ENCODE measurements at regions not wholly inside any gene's neighbourhood (a gene's known extent, or its start where the extent isn't known, plus 50 kb on each side); places are given as distances from the start of the nearest gene placed in this dataset.

GRCh38 chr3:117322866-117323265 is 613.3 kb downstream of the TUSC7 start:
- TF ChIP-seq CREB5 (CRISPR knock-in tag; IDR thresholded peaks at IDR 0.05; ENCODE audit: low read depth) (no peak), ZNF565 (CRISPR knock-in tag; conservative IDR thresholded peaks at IDR 0.05; ENCODE audit: low read depth) (no peak), PATZ1 (CRISPR knock-in tag; IDR thresholded peaks at IDR 0.05; ENCODE audit: borderline replicate concordance) (no peak), PPARA (CRISPR knock-in tag; IDR thresholded peaks at IDR 0.05; ENCODE audit: borderline replicate concordance) (no peak), ZNF70 (CRISPR knock-in tag; IDR thresholded peaks at IDR 0.05) (no peak), ZFP30 (CRISPR knock-in tag; IDR thresholded peaks at IDR 0.05) (no peak), TOX (CRISPR knock-in tag; IDR thresholded peaks at IDR 0.05; ENCODE audit: borderline replicate concordance) (no peak), ISL1 (CRISPR knock-in tag; IDR thresholded peaks at IDR 0.05) (no peak), ARNTL (CRISPR knock-in tag; IDR thresholded peaks at IDR 0.05; ENCODE audit: borderline replicate concordance, low read depth) (no peak)
- peak; percentile 54; the same call in 1 of the 3 replicates for ATAC-seq

GRCh38 chr3:117346901-117347300 is 637.3 kb downstream of the TUSC7 start:
- TF ChIP-seq ZC3H10 (CRISPR knock-in tag; IDR thresholded peaks at IDR 0.05): no peak
- TF ChIP-seq CSDC2 (CRISPR knock-in tag; IDR thresholded peaks at IDR 0.05): no peak
- TF ChIP-seq BACH2 (CRISPR knock-in tag; IDR thresholded peaks at IDR 0.05; ENCODE audit: borderline replicate concordance): no peak
- no peak for TF ChIP-seq GLIS3 (CRISPR knock-in tag; IDR thresholded peaks at IDR 0.05)
- no peak for TF ChIP-seq ZFP3 (CRISPR knock-in tag; IDR thresholded peaks at IDR 0.05)
- no peak for TF ChIP-seq PATZ1 (CRISPR knock-in tag; IDR thresholded peaks at IDR 0.05; ENCODE audit: borderline replicate concordance)
- no peak for TF ChIP-seq ZNF70 (CRISPR knock-in tag; IDR thresholded peaks at IDR 0.05)
- no peak for TF ChIP-seq SNAI2 (CRISPR knock-in tag; IDR thresholded peaks at IDR 0.05)
- no peak for TF ChIP-seq OSR1 (CRISPR knock-in tag; IDR thresholded peaks at IDR 0.05)
- TF ChIP-seq ESRRG (CRISPR knock-in tag; IDR thresholded peaks at IDR 0.05): no peak
- TF ChIP-seq ISL1 (CRISPR knock-in tag; IDR thresholded peaks at IDR 0.05): no peak
- TF ChIP-seq CREB5 (CRISPR knock-in tag; IDR thresholded peaks at IDR 0.05; ENCODE audit: low read depth): no peak
- no peak for TF ChIP-seq CSRNP3 (CRISPR knock-in tag; IDR thresholded peaks at IDR 0.05)
- no peak for TF ChIP-seq ARNTL (CRISPR knock-in tag; IDR thresholded peaks at IDR 0.05; ENCODE audit: borderline replicate concordance, low read depth)
- no peak for TF ChIP-seq ZNF8 (CRISPR knock-in tag; IDR thresholded peaks at IDR 0.05)
- TF ChIP-seq TOX (CRISPR knock-in tag; IDR thresholded peaks at IDR 0.05; ENCODE audit: borderline replicate concordance): no peak
- TF ChIP-seq PPARA (CRISPR knock-in tag; IDR thresholded peaks at IDR 0.05; ENCODE audit: borderline replicate concordance): no peak
- TF ChIP-seq TSHZ2 (CRISPR knock-in tag; IDR thresholded peaks at IDR 0.05): no peak
- ATAC-seq: no peak

Measured in SK-N-SH treated with all-trans-retinoic acid at 6 μM for 48 hours (cell line).